ENCODE measurements at regions not wholly inside any gene's neighbourhood (a gene's known extent, or its start where the extent isn't known, plus 50 kb on each side); places are given as distances from the start of the nearest gene placed in this dataset.
A peak's percentile ranks its signal among the peaks of the same experiment; 100 is the strongest.

DNA sequence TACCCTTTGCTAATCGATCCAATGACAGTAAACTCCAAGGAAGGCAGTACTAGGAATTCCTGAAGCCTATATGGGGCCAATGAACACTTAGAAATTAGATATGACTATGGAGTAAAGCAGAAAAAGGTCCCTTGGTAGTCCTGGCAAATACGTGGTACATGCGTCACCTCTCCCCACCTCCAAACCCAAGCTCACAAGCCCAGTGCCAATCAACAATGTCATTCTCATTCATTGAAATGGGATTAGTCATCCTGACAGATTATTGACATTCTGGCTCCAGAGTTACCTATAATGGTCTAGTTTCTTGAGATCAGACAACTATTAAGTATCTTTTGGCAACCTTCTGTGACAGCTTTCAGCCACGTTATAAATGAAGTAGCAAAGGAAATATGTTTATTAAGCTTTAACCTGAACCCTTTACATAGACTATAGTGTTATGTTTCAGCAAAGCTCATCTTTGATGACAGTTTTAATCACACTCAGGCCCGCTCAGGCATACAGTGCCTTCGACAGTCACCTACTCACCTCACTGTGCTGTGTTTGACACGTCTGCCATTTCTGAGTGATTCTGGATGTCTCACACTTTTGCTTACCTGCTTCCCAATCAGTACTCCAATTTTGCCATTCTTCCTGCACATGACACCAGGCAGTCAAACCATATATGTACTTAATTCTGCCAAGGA lies 69.6 kb upstream of the ADO start:
- H3K9me3 ChIP-seq (ENCODE audit: low read length), result no peaks in the 10 kb centered on the region
- peaks cover 22% of the 10 kb centered on the region for H3F3A ChIP-seq (ENCODE audit: low read length, unreplicated experiment)
- peak overlapping the region; percentile 16 for H3K4me3 ChIP-seq (ENCODE audit: low read length)
- peak overlapping the region; percentile 84 for H3K27ac ChIP-seq (ENCODE audit: low read length)
- peak overlapping the region; percentile 68 for H3K4me2 ChIP-seq (ENCODE audit: low read length)
- no peaks in the 10 kb centered on the region for H3K36me3 ChIP-seq (ENCODE audit: low read depth, low read length)
- ChIA-PET CTCF (no interaction called here), POLR2A (ENCODE audit: unreplicated experiment) (no interaction called here)
- no peaks in the 10 kb centered on the region for H4K20me1 ChIP-seq (ENCODE audit: low read length)
- TF ChIP-seq, protein P1, sequence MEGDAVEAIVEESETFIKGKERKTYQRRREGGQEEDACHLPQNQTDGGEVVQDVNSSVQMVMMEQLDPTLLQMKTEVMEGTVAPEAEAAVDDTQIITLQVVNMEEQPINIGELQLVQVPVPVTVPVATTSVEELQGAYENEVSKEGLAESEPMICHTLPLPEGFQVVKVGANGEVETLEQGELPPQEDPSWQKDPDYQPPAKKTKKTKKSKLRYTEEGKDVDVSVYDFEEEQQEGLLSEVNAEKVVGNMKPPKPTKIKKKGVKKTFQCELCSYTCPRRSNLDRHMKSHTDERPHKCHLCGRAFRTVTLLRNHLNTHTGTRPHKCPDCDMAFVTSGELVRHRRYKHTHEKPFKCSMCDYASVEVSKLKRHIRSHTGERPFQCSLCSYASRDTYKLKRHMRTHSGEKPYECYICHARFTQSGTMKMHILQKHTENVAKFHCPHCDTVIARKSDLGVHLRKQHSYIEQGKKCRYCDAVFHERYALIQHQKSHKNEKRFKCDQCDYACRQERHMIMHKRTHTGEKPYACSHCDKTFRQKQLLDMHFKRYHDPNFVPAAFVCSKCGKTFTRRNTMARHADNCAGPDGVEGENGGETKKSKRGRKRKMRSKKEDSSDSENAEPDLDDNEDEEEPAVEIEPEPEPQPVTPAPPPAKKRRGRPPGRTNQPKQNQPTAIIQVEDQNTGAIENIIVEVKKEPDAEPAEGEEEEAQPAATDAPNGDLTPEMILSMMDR (conservative IDR thresholded peaks at IDR 0.05; ENCODE audit: low read depth, low read length), result no peak
- TF ChIP-seq EZH2phosphoT487 (IDR thresholded peaks at IDR 0.05; ENCODE audit: borderline replicate concordance, low read length), result no peak
- no peak for TF ChIP-seq EZH2 (IDR thresholded peaks at IDR 0.05; ENCODE audit: low read length, unreplicated experiment)
- BruUV-seq (replicated peaks), result no TSS peak
- peaks cover 77% of the 10 kb centered on the region for H3K4me1 ChIP-seq (ENCODE audit: insufficient read depth, low read length)
- H3K9ac ChIP-seq (ENCODE audit: low read length), result peak overlapping the region; percentile 76
- 0 out of 2 replicates have a peak, but pooled peaks cover 4% of the 10 kb centered on the region for H3K9me2 ChIP-seq (replicated peaks; ENCODE audit: low read length)
- DNase-seq (peak; percentile 100), ATAC-seq (peak; percentile 42)
- intact Hi-C loops (cut with micrococcal nuclease), result no loop called here
- H3K79me2 ChIP-seq (ENCODE audit: low read length), result no peaks in the 10 kb centered on the region
- no peaks in the 10 kb centered on the region for H3K27me3 ChIP-seq (ENCODE audit: low read length)
- H2AFZ ChIP-seq (ENCODE audit: low read length), result peak overlapping the region; percentile 2; the same call in 1 of the 2 replicates

DNA sequence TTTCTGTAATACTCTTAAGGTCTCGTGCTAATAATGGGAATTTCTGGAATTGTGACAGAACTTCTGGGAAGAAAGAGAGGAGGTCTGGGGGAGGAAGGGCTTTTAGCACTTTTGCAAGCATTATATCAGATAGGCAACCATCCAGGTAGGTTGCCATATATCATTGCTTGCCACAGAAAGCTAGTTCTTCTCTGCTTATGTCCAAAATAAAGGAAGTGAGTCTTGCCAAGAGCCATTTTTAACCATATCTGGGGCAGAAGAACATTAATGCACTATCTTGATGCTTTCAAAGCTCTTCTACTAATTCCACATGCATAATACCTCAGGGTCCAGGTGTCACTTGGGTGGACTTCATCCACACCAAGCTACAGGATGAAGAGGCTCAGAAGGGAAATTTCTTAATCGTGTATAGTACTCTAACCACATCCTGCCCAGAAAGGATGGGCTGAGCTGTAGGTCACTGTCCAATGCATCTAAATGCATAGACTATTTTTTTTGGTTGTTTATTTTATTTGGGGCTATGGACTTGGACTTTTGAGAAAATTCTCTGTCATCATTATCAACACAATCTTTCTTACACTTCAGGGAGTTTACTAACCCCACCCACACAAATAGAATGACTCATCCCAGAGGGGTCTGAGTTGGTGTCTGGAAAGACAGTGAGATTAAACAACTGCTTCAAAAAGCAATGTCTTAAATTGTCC lies 68.9 kb upstream of the ADO start:
- Histone ChIP-seq H3K27ac (ENCODE audit: low read length) (peak overlapping the region; percentile 84), H3K27me3 (ENCODE audit: low read length) (no peaks in the 10 kb centered on the region), H3K9ac (ENCODE audit: low read length) (peak overlapping the region; percentile 76), H3K4me3 (ENCODE audit: low read length) (peak overlapping the region; percentile 16), H4K20me1 (ENCODE audit: low read length) (no peaks in the 10 kb centered on the region), H3F3A (ENCODE audit: low read length, unreplicated experiment) (peaks cover 22% of the 10 kb centered on the region), H3K9me2 (replicated peaks; ENCODE audit: low read length) (0 out of 2 replicates have a peak, but pooled peaks cover 4% of the 10 kb centered on the region), H3K4me2 (ENCODE audit: low read length) (peak overlapping the region; percentile 68), H2AFZ (ENCODE audit: low read length) (peak overlapping the region; percentile 2; the same call in 1 of the 2 replicates), H3K4me1 (ENCODE audit: insufficient read depth, low read length) (peaks cover 80% of the 10 kb centered on the region), H3K79me2 (ENCODE audit: low read length) (no peaks in the 10 kb centered on the region), H3K36me3 (ENCODE audit: low read depth, low read length) (no peaks in the 10 kb centered on the region), H3K9me3 (ENCODE audit: low read length) (no peaks in the 10 kb centered on the region)
- no peak for TF ChIP-seq EZH2 (IDR thresholded peaks at IDR 0.05; ENCODE audit: low read length, unreplicated experiment)
- TF ChIP-seq, protein P1 (conservative IDR thresholded peaks at IDR 0.05; ENCODE audit: low read depth, low read length), result no peak
- TF ChIP-seq EZH2phosphoT487 (IDR thresholded peaks at IDR 0.05; ENCODE audit: borderline replicate concordance, low read length), result no peak
- peak; percentile 27 for ATAC-seq
- peak; percentile 99 for DNase-seq
- ChIA-PET POLR2A (ENCODE audit: unreplicated experiment) (interaction anchor here (0.5 kb wide), 1 partner anchor 420 kb away, joined by 7 read pairs; no protein-coding TSS in a partner anchor), CTCF (no interaction called here)
- no TSS peak for BruUV-seq (replicated peaks)
- intact Hi-C loops (cut with micrococcal nuclease), result no loop called here
